Progenitor cell of endocrine pancreas (in vitro differentiated cells): ENCODE measurements at regions not wholly inside any gene's neighbourhood (a gene's known extent, or its start where the extent isn't known, plus 50 kb on each side); places are given as distances from the start of the nearest gene placed in this dataset.

Source experiments
- DNase-seq: peaks from one replicate; pipeline ENCODE4 v3.0.0; 2021; ENCODE audit warnings: low spot score; ENCODE audit not compliant: unreplicated experiment
- H3K27ac Mint-ChIP-seq: 2 replicates; pipeline ENCODE4 v1.8.0; 2021; ENCODE audit warnings: mild to moderate bottlenecking, moderate library complexity, mixed read lengths
- H3K27me3 Mint-ChIP-seq: 2 replicates; pipeline ENCODE4 v1.8.0; 2021; ENCODE audit warnings: mixed read lengths
- H3K36me3 Mint-ChIP-seq: 2 replicates; pipeline ENCODE4 v1.8.0; 2022; ENCODE audit warnings: mixed read lengths; ENCODE audit not compliant: insufficient read depth
- H3K4me1 Mint-ChIP-seq: 2 replicates; pipeline ENCODE4 v1.8.0; 2021; ENCODE audit warnings: low read depth, mixed read lengths
- H3K4me3 Mint-ChIP-seq: 2 replicates; pipeline ENCODE4 v1.8.0; 2021; ENCODE audit warnings: low read depth, mild to moderate bottlenecking, moderate library complexity, mixed read lengths
- H3K9me3 Mint-ChIP-seq: 2 replicates; pipeline ENCODE4 v1.8.0; 2021; ENCODE audit warnings: low read depth, mixed read lengths
- TF ChIP-seq, protein P1 (sequence below): fragments of 200-600 bp; sonication (generic); IDR thresholded peaks from one replicate; pipeline ENCODE4 v1.5.0; 2021; ENCODE audit warnings: antibody characterized with exemption, mild to moderate bottlenecking; ENCODE audit not compliant: unreplicated experiment

DNA sequence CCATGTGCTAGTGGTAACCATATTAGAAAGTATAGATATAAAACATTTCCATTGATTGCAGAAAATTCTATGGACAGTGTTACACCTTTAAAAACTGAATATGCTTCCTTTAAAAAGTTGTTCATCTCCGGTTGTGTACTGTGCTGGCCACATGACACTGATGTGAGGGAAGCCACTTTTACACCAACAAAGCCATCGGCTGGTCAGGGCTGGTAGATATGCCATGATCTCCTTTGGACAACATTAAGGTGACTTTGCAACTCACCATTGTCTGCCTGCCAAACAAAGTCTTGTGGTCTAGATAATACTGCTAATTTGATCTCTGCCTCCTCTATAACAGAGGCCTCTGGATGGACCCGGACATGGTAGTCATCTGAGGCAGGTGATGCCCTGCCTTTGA lies 156.0 kb upstream of the RARB start:
- H3K4me1 Mint-ChIP-seq = peaks cover 3% of the 10 kb centered on the region
- no peak overlapping the region for H3K27ac Mint-ChIP-seq

DNA sequence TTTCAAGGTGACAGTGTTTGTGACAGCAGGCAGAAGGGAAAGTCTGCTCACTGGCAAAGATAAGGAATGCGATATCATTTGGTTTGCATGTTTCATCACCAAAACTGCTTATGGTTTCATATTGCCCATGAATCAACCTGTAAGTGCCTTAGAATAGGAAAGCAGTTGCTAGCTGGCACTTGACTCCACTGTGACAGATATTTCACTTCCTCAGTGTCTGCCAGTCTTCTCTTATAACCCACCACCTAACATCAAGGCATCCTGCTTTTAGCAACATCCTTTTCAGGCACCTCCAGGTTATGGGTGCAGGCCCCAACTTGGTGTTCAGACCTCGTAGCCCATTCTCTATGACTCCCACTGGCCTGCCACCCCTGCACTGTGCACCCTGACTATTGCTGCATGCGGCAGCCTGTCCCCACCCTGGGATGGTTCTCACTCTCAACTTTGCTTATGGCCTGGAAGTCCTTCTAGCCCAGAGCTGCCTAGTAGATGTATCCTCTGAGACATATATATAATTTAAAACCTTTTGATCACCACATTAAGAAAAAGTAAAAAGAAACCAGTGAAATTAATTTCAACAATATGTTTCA lies 154.4 kb upstream of the RARB start:
- no peak for DNase-seq
- no peaks in the 10 kb centered on the region for H3K27me3 Mint-ChIP-seq
- no peaks in the 10 kb centered on the region for H3K36me3 Mint-ChIP-seq
- no peak overlapping the region for H3K27ac Mint-ChIP-seq
- no peaks in the 10 kb centered on the region for H3K4me1 Mint-ChIP-seq
- TF ChIP-seq, protein P1, sequence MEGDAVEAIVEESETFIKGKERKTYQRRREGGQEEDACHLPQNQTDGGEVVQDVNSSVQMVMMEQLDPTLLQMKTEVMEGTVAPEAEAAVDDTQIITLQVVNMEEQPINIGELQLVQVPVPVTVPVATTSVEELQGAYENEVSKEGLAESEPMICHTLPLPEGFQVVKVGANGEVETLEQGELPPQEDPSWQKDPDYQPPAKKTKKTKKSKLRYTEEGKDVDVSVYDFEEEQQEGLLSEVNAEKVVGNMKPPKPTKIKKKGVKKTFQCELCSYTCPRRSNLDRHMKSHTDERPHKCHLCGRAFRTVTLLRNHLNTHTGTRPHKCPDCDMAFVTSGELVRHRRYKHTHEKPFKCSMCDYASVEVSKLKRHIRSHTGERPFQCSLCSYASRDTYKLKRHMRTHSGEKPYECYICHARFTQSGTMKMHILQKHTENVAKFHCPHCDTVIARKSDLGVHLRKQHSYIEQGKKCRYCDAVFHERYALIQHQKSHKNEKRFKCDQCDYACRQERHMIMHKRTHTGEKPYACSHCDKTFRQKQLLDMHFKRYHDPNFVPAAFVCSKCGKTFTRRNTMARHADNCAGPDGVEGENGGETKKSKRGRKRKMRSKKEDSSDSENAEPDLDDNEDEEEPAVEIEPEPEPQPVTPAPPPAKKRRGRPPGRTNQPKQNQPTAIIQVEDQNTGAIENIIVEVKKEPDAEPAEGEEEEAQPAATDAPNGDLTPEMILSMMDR = no peak
- no peak overlapping the region for H3K4me3 Mint-ChIP-seq
- peaks cover 4% of the 10 kb centered on the region for H3K9me3 Mint-ChIP-seq

More for the DNA sequence above, 156.0 kb upstream of the RARB start:
- no peaks in the 10 kb centered on the region for H3K27me3 Mint-ChIP-seq
- H3K4me3 Mint-ChIP-seq = no peak overlapping the region
- peaks cover 3% of the 10 kb centered on the region for H3K9me3 Mint-ChIP-seq
- TF ChIP-seq, protein P1 = no peak
- DNase-seq = no peak
- peaks cover 2% of the 10 kb centered on the region for H3K36me3 Mint-ChIP-seq

DNA sequence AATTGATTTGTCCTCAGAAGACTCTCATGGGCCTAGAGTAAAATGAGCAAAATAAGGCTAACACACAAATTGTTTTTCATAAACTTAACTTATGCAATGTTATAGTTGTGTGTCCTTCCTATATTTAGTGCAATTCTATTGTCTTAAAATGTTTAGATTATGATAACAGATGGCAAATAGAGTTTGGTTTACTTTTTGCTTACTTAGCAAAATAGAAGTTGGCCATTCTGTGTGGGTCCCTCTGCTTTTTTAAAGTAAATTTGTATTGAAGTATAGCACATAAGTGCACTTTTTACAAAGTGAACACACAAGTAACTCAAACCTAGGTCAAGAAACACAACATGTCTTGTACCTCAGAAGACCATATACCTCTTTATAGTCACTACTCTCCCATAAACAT lies 150.6 kb upstream of the RARB start:
- DNase-seq = no peak
- Mint-ChIP-seq H3K36me3 (no peaks in the 10 kb centered on the region), H3K9me3 (peaks cover 3% of the 10 kb centered on the region), H3K4me1 (peaks cover 7% of the 10 kb centered on the region), H3K27me3 (peaks cover 10% of the 10 kb centered on the region), H3K4me3 (no peak overlapping the region), H3K27ac (no peak overlapping the region)
- TF ChIP-seq, protein P1 = no peak

DNA sequence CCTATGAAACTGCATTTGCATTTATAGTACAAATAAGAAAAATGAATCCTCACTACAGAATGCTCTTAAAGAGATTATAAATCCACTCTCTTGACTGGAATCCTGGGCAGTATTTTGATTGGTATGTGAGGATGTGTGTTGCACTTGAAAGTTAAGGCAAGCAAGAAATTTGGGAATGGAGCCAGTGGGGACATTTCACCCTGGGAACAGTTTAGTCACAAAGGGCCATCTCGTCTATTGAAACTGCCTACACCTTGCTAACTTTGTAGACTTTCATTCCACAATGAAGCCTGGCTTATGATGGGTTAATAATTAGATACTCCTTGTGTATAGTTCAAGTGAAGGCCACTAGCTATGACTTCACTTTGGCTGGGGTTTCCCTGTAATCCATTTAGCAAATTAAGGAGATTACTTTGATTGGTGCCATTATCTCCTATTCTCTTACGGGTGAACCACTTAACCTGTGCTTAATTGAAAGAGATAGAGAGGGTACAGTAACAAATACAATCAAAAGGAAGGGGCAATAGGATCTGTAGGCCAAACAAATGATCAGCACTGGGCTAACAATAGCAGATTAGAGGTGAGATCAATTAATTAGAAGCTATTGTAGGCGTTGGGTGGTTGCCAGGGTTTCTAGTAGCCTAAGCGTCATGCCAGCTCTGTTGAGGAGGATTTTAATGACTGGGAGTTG lies 146.9 kb upstream of the RARB start:
- no peaks in the 10 kb centered on the region for H3K36me3 Mint-ChIP-seq
- no peak overlapping the region for H3K4me3 Mint-ChIP-seq
- TF ChIP-seq, protein P1 = no peak
- peaks cover 10% of the 10 kb centered on the region for H3K27me3 Mint-ChIP-seq
- H3K9me3 Mint-ChIP-seq = peaks cover 6% of the 10 kb centered on the region
- DNase-seq = no peak
- peaks cover 9% of the 10 kb centered on the region for H3K4me1 Mint-ChIP-seq
- H3K27ac Mint-ChIP-seq = no peak overlapping the region

DNA sequence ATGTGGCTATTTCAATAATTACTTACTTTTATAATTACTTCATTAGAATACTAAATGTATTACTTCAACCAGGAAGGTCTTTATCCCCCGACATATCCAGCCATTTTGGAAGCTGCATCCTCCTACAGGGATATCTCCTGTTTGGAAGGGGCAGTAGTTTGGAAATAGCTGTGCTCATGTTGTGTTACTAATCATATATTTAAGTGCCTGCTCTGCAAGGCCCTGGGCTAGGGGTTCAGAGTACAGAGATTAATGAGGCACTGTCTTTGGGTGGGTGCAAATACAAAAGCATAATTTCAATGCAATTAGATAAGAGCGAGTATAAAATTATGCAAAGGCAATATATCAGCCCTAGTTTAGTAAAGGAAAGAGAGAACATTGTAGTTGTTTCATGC lies 146.3 kb upstream of the RARB start:
- H3K4me3 Mint-ChIP-seq = no peak overlapping the region
- H3K27me3 Mint-ChIP-seq = peaks cover 10% of the 10 kb centered on the region
- DNase-seq = no peak
- H3K36me3 Mint-ChIP-seq = no peaks in the 10 kb centered on the region
- peaks cover 6% of the 10 kb centered on the region for H3K9me3 Mint-ChIP-seq
- H3K27ac Mint-ChIP-seq = no peak overlapping the region
- H3K4me1 Mint-ChIP-seq = peaks cover 9% of the 10 kb centered on the region
- TF ChIP-seq, protein P1 = no peak
